ENCODE measurements at regions not wholly inside any gene's neighbourhood (a gene's known extent, or its start where the extent isn't known, plus 50 kb on each side); places are given as distances from the start of the nearest gene placed in this dataset.

DNA sequence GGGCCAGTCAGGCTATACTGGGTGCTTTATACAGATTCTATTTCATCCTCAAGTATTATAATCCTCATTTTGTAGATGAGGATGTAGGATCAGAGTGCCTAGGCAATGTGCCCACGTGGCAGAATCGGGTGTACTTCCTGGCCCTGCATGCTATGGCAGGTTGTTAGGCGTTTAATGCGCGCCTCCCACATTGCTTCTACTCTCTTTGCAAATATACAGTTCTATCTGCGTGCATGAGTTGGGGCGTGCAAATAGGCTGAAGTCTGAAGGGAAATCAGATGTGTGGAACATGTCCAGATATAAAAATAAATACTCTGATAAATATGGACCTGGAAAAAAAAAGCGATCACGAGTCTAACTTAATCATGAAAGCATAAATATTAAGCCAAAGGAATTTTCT lies 194.7 kb upstream of the FMN2 start:
- TF ChIP-seq POLR2A (IDR thresholded peaks at IDR 0.05) = no peak
- no peak for TF ChIP-seq CTCF (IDR thresholded peaks at IDR 0.05)

Measured in ovary (tissue), 3 donors.